HG02970 (cell line): ENCODE measurements at regions not wholly inside any gene's neighbourhood (a gene's known extent, or its start where the extent isn't known, plus 50 kb on each side); places are given as distances from the start of the nearest gene placed in this dataset.
"Not testable (repeated sequence)": the region's sequence is repeated elsewhere in the genome, so short reads cannot be mapped to it uniquely, and the experiment has no call there.

Experiments used
- ATAC-seq: cut with Tn5 transposase; IDR thresholded peaks from one replicate; pipeline ENCODE4 v1.9.1; 2021; ENCODE audit warnings: mild to moderate bottlenecking, moderate library complexity, moderate number of reproducible peaks; ENCODE audit not compliant: unreplicated experiment, low FRiP score

DNA sequence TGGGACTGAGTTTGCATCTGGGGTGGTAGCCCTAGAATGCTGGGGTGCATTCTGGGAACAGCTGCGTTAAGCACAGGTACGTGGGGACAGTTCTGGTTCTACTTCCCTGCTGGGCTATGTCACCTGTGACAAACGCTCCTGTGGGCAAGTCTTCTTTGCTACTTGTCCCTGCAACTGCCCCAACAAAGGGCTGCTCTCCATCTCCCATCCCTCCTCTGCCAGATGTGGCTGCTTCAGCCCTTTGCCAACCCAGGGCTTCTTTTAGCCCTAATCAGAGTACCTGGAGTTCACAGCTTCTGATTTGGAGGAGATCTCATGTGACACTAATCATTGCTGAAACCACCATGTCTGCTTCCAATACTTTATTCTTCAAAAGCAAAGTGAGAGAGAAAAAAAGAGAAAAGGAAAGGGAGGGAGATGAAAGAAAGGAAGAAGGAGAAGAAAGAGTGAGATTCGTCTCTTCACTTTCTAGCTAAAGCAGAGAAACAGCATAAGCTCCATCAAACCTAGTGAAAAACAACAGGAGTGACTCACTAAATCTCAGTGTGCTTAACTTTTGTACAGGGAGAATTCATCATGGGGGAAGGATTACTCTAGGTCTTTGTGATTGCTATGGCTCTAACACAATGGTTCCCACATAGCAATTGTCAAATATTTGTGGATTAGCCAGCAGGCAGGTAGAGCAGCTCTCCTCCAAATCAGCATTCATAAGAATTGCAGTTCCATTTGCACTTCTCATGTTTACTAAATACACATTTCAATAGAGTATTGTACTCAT, 174.8 kb downstream of the LRIG3 start:
- no peak for ATAC-seq

DNA sequence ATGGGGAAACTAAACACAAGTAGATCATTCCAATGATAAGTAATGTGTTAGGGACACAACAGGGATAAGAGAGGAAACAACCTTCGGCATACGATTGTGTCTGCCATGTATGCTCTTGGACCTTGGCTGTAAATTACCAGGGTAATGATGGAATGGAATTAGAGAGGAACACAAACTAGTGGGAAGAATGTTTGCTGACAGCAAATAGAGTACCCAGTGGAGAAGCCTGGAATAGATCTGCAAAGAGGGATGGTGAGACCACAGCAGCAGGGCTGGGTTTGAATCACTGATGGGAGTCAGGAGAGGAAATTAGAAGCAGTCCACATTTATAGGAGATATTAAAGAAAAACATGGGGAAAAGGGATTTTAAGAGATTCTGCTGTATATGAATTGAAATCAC, 172.8 kb downstream of the LRIG3 start:
- ATAC-seq: no peak

DNA sequence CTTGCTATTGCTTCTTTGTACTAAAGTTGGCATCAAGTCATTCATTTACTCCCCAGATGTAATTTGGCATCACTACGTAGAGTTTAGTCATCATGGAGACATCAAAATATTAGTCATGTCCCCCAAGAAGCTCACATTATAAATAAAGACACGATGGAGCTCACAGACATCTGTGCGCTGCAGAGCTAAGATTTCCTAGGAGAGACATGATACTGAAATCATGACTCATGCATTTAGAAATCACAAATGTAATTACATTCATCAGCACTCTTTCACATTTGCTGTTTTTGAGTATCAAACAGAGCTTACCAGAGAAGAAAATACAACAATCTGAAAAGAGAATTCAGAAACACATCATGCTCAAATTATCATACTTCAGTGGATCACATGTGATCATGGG, 169.8 kb downstream of the LRIG3 start:
- ATAC-seq: no peak

DNA sequence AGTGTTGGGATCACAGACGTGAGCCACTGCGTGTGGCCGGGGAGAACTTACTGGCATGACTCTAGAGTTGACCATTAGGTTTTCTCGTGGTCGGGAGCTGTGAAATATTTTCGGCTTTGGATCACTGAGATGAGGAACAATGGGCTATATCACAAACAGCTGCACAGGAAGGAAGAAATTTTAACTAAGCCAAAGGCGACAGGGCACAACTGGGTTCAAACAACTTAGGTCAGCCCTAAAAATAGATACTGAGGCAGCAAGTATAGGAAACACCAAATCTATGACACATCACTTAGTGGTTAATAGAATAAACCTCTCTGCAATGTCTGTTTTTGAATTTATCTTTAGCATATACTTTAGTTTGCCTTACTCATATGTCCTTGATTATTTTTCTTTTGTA, 162.9 kb downstream of the LRIG3 start:
- ATAC-seq: no peak

DNA sequence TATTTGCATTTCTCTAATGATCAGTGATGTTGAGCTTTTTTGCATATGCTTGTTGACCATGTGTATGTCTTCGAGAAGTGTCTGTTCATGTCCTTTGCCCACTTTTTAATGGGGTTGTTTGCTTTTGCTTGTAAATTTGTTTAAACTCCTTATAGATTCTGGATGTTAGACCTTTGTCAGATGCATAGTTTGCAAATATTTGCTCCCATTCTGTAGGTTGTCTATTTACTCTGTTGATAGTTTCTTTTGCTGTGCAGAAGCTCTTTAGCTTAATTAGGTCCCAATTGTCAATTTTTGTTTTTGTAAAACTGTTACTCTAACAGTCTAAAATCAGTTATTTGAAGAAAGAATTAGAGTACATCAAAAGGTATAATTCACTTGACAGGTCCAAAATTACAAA, 160.6 kb downstream of the LRIG3 start:
- ATAC-seq: not testable (repeated sequence)

DNA sequence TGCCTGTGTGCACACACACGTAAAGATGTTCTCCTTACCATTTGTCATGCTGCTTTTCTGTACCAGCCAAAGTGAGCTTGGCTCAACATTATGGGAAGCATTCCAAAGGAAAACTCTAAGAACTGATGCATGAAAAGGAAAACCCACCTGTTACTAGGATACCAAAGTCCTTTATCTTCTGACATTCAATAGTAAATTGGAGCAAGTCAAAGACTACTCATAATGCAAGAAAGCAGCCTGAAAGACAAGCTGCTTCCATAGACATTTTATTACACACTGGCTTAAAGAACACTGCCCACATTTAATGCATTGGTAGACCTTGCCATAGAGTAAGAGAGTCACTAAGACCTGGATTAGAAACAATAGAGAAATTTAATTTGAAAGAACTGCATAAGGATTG, 159.0 kb downstream of the LRIG3 start:
- ATAC-seq: no peak

DNA sequence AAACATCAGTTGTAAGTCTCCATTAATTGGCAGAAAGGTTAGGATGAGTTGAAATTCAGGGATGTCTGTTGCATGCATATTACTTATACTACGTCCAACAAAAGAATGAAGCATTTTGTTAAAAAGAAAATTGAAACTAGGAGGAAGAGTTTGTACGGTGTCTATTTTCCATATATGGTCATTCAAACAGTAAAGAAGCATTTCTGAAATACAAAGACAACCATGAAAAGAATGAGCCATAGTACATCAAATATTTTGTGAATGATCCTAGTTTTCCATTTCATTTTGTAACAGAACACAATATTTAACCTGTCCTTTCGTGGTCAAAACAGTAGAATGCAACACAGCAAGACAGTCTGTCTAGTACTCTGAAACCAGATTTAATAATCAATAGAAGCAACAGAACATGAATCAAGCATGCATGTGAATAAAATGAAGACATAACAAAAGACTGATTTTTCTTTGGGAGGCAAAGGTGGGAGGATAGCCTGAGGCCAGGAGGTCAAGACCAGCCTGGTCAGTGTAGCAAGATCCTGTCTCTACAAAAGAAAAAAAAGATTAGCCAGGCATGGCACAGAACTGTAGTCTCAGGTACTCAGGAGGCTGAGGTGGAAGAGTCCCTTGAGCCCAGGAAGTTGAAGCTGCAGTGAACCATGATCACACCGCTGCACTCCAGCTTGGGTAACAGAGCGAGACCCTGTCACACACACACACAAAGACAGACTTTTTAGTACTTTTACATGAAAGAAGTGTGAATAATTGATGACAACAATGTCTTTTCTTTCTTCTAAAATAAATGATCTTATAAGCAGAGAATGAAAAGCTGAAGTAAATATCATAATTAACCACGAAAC, 156.0 kb downstream of the LRIG3 start:
- ATAC-seq: no peak

DNA sequence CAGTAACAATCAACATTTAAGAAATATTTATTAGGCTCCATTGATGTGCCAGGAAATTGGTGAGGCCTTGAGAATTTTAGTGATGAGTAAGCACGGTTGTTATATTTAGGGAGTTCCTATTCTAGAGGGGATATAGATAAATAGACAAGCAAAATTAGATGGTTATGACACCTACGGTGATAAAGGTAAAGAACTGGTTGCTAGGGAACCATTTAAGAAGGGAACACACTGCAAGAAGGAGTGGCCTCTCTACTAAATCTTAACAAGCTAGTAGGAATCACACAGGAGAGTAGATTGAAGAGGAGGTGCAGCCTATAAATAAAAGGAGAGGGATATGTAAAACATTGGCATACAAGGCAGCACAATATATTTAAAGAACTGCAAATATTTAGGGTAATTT, 155.2 kb downstream of the LRIG3 start:
- ATAC-seq: no peak

DNA sequence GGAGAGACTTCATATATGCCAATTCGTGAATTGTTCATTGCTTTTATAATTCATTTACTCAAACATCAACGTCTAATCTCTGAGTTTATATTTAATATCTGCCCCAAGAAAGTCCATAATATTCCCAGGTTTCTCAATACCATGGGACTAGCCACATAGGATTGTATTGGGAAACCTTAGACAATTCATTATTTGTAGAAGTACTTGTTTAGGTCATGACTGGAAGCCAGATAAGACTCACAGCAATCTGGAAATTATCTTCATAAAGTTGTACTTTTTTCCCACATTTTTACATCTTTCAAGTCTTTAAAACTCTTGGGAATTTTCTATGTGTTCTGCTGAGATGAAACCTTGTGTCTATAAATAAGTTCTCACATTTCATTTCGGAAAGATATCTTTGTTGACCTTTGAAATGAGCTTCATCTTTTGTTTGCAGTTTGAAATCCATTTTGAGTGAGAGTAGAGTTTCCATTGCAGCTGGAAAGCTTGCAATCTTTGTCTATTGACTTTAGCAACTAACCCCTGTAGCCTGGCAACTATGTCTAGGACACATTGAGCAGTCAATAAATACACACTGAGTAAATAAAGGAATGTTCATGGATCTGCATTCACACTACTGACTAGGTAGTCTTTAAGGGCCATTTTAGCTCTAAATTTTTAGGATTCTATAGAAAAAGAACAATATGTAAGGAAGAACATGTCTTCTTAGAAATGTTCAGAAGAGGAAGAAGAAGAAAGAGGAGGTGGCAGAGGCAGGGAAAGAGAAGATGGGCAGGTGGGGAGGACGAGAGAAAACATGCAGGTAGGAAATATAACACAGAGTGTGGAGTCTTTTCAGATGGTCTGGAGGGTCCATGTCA, 154.4 kb downstream of the LRIG3 start:
- ATAC-seq: no peak

DNA sequence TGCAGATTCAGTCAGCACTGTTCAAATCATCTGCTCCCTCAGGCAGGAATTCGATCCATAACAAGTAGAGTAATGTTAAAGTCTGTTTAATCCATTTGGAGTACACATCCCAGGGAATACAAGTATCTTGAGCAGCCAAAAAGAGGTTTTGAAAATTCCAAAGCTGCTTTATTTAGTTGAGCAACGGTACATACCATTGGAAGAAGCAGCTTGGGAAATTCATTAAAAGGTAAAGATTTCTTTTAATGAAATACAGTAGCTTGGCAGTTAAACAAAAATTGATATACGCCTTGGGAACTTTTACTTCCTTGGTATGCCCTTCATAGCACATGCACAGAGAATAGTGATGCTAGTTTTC, 153.8 kb downstream of the LRIG3 start:
- ATAC-seq: no peak

DNA sequence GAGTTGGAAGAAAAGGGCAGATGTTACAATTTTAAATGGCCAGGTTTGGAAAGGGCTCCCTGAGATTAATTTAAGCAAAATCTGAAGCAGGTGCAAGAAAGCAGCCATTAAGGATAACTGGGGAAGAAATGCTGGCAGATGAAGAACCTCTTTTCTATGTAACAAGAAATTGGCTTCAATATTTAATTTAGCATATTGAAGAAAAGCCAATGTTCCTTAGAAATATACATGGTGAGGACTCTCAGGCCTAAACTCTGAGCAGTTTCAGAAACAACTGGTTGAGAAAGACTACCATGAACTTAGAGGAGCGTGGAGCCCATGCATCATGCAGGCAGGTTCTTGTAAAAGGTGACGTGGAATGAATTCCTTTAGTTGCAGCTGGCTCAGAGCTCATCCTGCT, 152.8 kb downstream of the LRIG3 start:
- no peak for ATAC-seq

DNA sequence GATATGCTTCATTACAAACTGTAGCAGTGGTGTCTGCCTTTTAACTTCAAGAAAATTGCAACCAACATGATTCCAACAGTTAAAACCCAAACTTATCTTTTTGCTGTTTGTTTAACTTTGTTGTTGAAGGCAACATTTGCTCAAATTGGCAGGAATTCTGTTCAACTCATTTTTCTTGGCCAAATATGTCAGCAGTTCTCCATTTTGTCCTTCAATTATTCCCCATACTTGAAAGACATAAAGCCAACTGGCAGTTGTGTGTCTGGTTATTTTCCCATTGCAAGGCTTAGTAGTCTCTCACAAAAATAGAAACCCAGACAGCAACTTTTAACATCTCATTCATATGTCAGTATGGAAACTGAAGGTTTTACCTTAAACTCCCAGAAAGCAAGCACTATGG, 146.3 kb downstream of the LRIG3 start:
- no peak for ATAC-seq

DNA sequence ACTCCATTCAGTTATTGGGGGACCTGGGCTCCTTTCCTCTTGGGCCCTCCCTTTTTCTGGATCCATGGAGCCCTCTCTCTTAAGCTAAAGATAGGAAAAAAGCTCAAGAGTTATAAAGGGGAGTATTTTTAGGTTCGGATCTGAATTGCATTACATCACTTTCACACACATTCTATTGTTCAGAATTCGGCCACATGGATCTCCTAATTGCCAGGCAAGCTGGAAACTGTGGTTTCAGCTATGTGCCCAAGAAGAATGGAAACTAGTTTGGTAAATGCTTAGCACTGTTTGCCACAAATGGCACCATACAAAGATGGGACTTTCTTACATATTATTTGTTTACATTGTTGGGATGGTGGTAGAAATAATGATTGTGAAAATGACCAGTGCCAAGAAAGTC, 145.6 kb downstream of the LRIG3 start:
- no peak for ATAC-seq

DNA sequence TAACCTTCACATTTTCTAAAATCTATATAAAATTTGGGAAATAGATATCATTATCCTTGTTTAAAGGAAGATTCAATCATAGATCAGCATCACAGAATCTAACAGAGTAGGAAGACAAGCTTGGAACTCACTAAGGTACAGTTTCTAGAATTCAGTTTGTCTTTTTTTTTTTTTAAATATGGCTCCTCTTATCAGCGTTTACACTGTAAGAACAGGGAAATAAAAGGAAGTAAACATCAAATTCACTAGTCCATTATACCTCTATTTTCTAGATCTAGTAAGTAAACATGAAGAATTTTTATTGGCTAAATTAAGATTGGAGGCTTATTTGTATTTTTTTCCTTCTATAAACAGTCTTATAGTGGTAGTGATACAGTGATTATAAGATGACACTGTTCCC, 144.9 kb downstream of the LRIG3 start:
- no peak for ATAC-seq

DNA sequence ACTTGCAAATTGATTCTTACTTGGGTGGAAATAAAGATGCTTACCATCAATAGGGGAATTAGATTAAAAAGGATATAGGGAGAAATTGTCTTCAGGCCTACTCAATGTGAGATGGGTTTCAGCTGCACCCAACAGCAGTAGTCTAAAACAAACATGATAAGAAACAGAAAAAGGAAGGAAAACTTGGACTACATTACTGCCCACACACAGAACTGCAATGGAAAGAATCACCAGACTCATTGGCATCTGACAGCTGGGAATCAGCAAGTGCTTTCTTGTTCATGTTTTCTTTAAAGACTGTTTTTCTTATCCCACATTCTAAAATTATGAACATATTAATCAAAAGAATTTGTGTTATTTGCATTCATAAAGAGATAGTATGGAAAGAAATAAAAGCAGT, 144.2 kb downstream of the LRIG3 start:
- ATAC-seq: no peak

DNA sequence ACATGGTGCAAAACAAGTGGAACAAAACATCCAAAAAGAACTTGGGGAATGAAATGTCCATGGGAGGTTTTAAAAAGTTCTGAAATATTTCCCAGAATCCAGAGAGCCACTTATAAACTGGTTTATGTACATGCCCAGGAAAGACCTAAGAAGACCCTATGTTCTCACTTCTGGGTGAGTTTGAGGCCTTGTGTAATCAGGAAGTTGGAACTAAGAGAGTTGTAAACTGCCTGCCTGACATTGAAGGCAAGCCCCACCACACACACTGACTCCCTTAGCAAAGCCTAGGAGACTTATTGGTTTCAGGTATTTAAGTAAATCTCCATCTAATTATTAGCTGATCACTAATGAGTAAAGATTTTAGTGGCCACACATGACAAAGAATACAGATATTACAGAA, 142.5 kb downstream of the LRIG3 start:
- ATAC-seq: no peak

DNA sequence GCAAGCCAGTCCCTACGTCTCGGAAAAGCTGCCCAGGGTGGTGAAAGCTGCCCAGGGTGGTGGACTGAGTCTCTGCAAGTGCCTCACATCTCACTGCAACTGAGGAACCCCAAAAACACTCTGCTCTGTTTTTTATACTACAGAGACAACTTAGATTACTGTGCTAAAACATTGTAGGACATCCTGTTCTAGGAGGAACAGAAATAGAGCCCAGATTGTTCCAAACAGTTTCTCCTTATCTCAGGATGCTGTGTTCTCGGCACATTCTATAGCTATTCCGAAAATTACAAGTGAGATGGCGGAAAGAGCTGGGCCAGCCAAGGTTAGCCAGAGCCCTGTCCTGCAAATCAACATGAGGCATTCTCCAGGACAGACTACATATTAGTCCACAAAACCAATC, 138.7 kb downstream of the LRIG3 start:
- ATAC-seq: no peak

DNA sequence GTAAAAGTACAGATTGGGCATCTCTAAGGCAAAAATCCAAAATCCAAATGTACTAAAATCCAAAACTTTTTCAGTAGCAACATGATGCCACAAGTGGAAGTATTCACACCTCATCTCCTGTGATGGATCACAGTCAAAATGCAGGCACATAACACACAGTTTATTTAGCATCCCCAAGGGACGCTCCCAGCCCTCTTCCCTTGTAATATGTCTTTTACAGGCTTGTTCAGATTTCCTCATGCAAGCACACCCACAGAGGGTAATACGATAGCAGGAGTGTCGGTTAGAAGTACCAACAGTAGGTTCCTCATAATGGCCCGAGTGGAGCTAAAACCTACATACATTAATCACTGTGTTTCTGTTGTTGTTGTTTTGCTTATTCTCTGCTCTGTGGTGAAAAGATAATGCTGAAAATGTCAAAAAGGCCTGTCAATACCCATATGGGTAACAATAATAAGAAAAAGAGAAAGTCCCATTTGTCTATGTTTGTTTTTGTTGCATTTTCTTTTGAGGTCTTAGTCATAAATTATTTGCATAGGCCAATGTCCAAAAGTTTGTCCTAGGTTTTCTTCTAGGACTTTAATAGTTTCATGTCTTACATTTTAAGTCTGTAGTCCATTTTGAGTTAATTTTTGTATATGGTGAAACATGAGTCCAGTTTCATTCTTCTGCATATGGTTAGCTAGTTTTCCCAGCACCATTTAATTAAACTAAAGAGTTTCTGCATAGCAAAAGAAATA, 133.1 kb downstream of the LRIG3 start:
- no peak for ATAC-seq

DNA sequence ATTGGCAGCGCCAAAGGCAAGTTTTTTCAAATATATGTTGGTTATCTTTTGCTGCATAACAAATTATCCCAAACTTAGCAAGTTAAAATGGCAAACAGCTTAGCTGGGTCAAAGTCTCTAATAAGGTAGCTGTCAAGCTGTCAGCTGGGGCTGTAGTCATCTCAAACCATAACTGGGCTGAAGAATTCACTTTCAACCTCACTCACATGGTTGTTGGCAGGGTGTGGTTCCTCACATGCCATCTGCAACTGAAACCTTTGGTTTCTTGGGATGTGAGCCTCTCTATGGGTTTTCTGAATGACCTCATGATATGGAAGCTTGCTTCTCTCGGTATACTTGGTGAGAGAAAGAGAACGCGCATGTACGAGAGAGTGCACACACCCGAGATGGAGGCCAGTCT, 125.4 kb downstream of the LRIG3 start:
- ATAC-seq: no peak

DNA sequence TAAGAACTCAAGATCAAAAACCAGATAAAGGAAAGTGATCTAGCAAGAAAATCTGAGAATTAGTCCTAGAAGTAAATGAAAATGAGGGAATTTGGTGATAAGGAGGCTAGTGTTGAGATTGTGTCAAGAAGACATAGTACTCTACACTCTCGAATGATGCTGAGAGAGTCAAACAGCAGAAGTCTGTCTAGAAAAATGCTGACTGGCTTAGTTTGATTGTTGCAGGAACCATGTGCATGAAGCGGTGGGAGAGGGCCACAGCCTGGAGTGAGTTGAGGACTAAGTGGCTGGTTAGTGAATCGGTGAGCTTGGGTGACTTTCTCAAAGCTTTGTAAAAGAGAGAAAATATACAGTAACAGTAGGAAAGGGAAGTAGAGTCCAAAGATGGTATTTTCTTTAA, 124.5 kb downstream of the LRIG3 start:
- ATAC-seq: no peak
